HG02938 (cell line): ENCODE measurements at regions not wholly inside any gene's neighbourhood (a gene's known extent, or its start where the extent isn't known, plus 50 kb on each side); places are given as distances from the start of the nearest gene placed in this dataset.
A peak's percentile ranks its signal among the peaks of the same experiment; 100 is the strongest.

Source experiments
- ATAC-seq: cut with Tn5 transposase; IDR thresholded peaks from one replicate; pipeline ENCODE4 v1.9.1; 2021; ENCODE audit warnings: mild to moderate bottlenecking, moderate library complexity; ENCODE audit not compliant: unreplicated experiment

DNA sequence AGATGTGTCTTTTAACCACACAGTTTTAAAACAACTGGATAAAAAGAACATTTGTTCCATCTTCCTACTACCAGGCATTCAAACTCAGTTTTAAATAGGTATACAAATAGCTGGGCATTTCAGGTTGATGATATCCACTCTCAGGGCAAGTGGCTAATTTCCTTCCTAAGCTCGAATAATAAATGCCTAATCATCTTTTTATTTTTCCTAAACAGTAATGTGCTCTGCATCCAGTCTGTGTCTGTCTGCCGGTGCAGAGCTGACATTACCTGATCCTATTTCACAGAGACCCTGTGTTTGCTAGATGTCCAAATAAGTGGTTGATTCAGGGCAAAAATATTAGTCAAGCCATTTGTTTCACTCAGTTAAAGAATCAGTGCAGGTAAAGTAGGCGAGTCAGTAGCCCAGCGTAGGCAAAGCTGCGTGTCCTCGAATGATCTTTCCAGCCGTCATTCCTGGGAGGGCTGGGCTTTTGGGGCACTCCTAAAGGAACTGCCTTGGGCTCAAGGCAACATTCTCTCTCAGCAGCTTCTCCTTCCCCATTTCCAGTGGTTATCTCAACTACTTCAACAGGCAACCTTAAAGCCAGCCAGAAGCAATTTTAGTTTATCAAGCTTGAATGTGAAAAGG is 74.2 kb upstream of the BMP2 start:
- ATAC-seq: no peak

DNA sequence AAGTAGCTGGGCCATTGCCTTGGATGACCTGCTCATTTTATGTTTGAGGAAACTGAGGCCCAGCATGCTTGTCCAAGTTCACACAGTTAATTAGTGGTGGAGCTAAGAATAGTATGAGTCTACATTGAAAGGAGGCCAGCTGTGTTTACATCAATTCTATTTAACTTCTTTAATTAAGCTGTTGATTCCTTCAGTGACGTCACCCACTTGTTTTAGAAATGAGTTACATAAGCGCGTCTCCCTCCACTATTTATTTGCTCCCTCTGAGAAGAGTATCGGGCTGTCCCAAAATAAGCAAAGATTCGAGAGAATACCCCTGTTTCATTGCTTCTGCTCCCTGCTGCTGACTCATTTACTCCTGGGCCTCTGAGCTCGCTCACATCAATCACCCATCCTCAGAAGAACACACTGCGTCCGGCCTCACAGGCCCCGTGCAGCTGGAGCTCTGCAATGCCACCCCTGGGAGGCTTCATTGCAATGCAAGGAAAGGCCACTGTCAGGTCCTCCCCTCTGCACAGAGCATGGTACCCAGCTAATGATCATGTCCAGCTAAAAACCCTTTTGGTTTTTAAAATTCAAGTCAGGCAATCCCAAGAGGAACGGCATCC is 74.8 kb upstream of the BMP2 start:
- ATAC-seq: no peak

- ATAC-seq: no peak
Measured at GRCh38 chr20:6691516-6691915, 76.0 kb upstream of the BMP2 start.

DNA sequence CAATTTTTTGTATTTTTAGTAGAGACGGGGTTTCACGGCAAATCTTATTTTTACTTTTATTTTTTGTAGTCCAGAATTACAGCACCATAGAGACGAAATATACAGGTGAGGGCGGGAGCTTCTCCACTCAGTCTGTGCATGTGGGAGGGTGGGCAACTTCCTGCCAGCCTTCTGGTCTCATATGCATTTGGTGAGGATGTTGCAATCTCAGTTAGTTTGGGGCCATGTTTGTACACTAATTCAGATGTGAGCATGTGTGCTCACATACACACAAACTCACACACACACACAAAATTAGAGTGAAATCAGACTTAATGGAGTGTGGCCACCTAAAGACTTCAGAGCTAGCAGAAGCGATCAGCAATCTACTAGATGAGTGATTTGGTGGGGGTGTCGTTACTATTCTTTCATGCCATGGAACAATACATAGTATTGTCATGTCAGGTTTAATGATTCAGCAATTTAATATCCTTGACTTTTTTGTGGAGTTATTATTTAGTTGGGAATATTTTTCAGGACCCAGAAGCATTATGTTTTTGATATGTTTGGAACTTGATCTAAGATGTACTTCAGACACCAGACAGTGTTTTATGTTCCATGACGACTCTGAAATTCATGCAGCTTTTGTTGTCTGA is 78.0 kb upstream of the BMP2 start:
- no peak for ATAC-seq

GRCh38 chr20:6686171-6686570 is 81.3 kb upstream of the BMP2 start:
- ATAC-seq: peak; percentile 94

GRCh38 chr20:6685626-6686025 is 81.9 kb upstream of the BMP2 start:
- no peak for ATAC-seq

GRCh38 chr20:6685181-6685582 is 82.3 kb upstream of the BMP2 start:
- ATAC-seq: no peak

- no peak for ATAC-seq
Measured at GRCh38 chr20:6683021-6683977, 84.2 kb upstream of the BMP2 start.

DNA sequence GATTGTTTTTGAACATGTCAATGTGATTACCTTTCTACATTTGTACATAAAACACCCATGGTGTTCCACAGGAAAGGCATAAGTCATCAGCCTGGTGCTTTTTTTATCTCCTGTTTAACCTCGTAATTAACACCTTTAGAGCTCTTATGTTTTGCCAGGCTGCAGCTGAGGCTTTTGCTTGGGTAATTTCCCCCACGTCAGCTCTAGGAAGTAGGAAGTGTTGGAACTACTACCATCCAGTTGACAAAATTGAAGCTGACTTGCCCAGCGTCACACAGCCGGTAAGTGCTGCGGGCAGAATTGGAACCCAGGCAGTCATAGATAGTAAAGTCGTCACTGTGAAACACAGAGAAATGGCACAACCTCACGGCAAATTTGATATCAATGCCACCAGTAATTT is 86.6 kb upstream of the BMP2 start:
- no peak for ATAC-seq

DNA sequence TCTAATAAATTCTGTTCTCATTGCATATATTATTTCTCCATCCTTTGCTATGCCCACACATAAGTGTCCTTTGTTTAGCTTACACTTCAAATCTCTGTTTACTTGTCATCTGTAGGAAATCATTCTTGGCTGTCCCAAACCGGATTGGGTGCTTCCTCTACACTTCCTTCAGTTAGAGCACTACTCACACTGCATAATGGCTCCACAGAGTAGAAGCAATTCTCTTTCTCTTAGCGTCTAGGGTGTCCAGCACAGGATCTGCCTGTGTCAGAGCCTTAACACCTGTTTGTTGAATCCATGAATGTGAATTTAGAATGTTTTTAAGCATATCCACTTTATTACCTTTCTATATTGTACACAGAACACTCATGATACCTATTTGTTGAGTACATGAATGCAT is 87.0 kb upstream of the BMP2 start:
- no peak for ATAC-seq

DNA sequence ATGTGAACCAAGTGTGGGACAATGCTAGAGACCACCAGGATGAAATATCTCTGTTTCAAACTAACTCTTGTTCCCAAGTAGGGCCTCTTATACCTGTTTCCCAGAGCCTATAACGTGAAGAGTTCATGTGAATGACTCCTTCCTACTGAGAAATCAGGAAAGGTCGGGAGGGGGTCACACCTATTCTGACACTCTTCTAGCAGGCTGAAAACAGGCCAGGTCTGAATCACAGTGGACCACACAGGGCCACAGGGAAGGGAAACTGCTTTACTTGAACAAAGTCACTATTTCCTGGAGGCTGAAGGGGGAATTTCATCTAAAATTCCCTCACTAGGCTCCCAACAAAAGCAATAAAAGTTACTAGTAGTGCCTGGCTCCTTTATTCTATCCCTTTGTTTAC is 88.4 kb upstream of the BMP2 start:
- ATAC-seq: no peak

- ATAC-seq: no peak
Measured at GRCh38 chr20:6678101-6678500, 89.4 kb upstream of the BMP2 start.

DNA sequence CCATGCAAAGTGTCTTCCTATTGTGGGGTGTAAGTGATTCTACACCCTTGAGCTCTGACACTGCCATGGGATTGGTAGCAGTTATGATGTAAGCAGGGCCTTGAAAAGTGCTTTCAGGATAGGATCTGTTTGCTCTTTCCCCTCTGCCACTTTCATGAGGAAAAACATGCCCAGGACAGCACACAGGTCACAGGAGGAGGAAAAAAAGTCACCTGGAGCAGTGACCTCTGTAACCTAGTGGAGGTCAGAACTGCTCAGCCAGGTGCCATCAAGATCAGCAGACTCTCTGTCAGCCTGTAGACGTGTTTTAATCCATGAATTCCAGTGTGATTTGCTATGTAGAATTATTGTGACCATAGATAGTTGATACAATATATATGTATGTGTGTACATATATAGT is 92.7 kb upstream of the BMP2 start:
- ATAC-seq: no peak

GRCh38 chr20:6673071-6673470 is 94.4 kb upstream of the BMP2 start:
- no peak for ATAC-seq

- ATAC-seq: no peak
Measured at GRCh38 chr20:6671829-6672228, 95.7 kb upstream of the BMP2 start.

- no peak for ATAC-seq
Measured at GRCh38 chr20:6668546-6668945, 98.9 kb upstream of the BMP2 start.

DNA sequence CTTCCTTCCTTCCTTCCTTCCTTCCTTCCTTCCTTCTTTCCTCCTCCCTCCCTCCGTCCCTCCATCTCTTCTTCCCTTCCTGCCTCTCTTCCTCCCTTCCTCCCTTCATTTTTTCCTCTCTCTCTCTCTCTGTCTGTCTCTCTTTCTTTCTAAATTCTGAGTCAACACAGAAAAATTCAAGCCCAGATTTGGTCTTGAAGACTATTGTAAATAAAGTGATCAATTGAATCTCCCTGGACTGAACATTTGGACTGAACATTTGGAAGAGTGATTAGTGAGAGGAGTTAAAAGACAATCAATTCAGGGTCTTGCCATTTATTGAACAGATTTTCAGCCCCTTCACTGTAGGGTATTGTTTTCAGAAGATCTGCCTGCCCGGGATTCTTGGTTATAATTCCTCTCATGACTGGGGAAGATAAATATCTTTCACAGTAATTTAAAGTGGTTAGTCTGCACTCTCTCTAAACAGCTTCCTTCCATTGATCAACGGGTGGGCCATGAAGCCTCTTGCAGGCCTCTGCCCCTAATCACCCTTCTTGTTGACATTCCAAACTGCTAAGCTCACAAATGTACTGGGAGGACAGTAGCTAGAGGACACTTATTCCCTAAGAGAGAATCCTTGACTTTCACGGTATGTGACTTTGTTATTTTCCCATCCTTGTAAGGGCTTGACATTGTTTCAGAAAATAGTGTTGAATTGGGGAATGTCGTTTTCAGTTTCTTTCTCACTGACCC is 101.7 kb upstream of the BMP2 start:
- no peak for ATAC-seq

DNA sequence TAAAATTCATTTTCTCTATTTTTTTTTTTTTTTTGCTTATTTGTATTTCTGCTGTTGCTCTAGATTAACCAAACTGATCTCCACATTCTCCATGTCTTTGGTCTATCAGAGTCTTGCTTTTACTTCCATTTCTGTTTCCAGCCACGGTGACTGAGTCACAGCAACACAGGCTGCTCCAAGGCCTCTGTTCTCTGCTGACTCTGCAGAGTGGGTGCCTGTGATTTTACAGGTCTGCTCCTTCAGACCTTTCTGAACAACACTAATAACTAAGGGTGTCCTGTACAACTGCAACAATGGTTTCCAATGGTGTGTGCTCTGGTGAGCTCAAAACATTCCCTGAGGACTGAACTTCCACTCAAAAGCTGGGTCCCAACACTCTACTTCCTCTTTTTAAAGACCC is 102.3 kb upstream of the BMP2 start:
- no peak for ATAC-seq

- no peak for ATAC-seq
Measured at GRCh38 chr20:6664574-6664973, 102.9 kb upstream of the BMP2 start.

DNA sequence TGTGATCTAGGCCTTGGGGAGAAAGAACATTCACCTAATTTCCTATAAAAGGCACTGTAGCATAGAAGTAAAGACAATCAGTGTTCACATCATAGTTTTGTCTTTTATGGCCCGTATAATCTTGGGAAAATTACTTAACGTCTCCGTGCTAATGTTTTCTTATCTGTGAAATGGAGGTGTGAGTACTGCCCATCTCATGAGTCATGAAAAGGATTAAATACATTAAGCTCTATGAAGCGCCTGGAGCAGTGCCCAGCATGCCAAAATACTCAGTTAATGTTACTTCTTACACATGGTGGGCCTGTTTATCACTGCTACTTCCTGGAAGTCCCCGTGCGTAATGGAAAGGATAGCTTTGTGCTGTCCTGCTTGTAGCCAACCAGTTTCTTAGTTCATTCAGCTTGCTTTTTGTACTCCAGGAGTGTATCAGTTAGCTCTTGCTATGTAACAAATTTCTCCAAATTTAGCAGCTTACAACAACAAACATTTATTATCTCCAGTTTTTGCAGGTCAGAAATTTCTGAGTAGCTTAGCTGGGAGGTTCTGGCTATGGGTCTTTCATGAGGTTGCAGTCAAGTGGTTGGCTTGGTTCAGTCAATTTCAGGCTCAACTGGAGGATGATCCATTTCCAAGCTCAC is 103.6 kb upstream of the BMP2 start:
- no peak for ATAC-seq
